NCI-H2107 treated with DMSO at 0.1 percent for 48 hours (cell line): ENCODE measurements at regions not wholly inside any gene's neighbourhood (a gene's known extent, or its start where the extent isn't known, plus 50 kb on each side); places are given as distances from the start of the nearest gene placed in this dataset.
A peak's percentile ranks its signal among the peaks of the same experiment; 100 is the strongest.

Experiments
- DNase-seq: peaks from one replicate; lab custom pipeline; 2025; ENCODE audit not compliant: unreplicated experiment; lab: John Stamatoyannopoulos, UW

DNA sequence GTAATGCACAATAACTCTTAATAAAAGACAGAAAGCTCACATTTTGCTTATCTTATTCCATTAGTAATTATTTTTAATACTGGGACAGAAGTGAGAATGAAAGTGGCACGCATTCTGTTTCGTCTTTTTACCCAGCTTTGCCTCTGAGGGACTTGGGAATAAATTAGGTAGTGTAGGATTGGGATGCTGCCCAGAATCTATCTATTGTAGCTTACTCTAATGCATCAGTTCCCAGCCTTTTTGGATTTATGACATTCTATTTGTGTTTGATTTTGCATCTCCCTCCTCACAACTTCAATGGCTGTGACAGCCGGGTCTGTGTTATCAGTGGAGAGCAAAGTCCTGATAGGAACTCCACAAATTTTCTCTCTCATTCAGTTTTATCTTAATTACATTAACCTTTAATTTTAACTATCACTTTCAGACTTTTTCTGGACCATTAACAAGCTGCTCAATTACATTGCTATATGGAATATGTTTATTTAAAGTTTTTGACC, 62.9 kb upstream of the TULP4 start:
- DNase-seq: no peak

- DNase-seq: no peak
Observed at GRCh38 chr6:158251565-158251964, 60.7 kb upstream of the TULP4 start.

DNA sequence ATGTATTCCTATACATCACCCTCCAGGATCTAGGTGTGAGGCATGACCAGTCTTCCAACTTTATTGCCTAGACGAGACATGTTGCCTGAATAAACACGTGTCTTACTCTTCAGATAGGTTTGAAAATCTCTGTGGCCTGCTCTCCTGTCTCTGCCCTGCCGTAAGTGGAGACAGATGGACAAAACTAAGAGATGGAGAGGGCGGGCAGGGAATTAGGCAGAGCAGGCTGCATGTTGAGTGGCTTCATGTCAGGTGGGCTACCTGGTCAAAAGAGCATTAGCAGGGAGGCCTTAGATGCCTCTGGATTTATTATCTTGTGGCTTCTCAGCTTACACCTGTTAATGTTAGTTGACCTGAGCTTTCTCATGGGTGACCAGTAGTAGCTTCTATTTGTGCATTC, 59.0 kb upstream of the TULP4 start:
- no peak for DNase-seq

DNA sequence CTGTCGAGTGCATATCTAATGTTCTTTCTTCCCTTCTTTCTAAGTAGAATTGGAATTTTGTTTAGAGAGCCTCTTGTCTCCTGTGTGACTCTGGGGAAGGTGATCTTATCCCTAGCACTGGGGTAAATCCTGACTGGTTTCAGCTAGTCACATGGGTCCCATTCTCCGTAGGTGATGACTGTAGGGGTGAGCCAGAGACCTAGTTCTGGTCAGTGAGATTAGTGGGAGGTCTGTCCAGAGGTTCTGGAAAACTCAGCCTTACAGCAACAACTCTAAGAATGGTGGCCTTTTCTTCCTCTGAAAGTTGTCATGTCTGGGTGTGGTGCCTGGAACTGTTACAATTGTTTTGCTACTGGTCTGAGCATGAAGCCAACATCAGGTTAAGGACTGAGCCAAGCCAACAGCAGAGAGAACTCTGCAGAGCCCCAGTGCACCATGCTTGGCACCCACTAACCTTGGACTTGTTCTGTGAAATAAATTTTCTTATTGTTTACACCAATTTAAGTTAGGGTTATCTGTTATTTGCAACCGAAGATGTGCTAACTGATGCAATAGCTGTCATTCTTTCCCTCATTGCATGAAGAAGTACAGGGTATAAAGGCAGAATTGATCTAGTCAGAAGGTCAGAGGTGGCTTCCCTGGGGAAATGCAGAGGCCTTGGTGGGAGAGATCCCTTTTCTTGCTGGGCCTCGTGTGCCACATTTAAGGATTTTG, 56.8 kb upstream of the TULP4 start:
- no peak for DNase-seq

DNA sequence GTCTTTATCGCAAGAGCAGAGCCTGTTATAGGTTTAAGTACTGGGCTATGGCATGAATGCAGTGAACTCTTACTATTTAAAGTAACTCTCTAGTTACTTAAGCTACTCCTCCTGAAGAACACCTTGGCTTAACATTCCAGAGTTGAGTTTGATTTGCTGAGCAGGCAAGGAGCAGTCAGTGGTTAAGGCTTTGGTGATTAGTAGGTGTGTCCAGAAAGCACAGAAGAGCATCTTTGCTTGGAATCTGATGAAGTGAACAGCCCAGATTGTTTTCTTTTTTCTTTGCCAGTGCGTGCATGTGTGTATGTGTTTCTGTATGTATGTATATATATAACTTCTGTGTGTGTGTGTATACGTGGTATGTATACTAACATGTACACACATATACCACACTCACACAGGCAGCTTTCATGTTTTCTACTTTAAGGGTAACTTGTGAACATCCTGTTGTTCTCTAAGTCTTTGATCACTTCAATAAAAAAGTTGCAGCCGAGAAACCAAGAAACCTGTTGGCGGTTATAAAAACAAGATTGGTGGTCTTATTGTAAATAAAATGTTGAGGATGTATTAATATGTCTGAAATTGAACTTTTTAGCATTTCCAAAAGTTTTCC, 56.2 kb upstream of the TULP4 start:
- no peak for DNase-seq

- peak; percentile 50 for DNase-seq
Observed at GRCh38 chr6:158256746-158257424, 55.4 kb upstream of the TULP4 start.

GRCh38 chr6:158257425-158257759, 54.9 kb upstream of the TULP4 start:
- DNase-seq: peak; percentile 19

- no peak for DNase-seq
Observed at GRCh38 chr6:158257781-158258180, 54.5 kb upstream of the TULP4 start.

DNA sequence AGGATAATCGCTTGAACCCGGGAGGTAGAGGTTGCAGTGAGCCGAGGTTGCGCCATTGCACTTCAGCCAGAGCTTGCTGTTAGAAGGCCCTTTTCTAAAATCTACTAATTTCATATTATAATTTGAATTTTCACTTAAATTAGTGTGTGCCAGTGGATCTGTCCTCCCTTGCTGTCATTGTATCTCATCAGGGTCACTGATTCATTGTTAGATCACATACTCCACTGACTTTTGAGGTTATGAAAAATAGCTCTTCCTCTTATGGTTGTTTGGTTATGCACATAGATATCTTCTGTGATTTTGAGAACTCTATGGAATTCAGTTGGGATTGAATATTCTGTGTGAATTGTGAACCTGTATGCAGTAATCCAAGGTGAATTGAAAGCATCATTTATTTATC, 53.1 kb upstream of the TULP4 start:
- no peak for DNase-seq

DNA sequence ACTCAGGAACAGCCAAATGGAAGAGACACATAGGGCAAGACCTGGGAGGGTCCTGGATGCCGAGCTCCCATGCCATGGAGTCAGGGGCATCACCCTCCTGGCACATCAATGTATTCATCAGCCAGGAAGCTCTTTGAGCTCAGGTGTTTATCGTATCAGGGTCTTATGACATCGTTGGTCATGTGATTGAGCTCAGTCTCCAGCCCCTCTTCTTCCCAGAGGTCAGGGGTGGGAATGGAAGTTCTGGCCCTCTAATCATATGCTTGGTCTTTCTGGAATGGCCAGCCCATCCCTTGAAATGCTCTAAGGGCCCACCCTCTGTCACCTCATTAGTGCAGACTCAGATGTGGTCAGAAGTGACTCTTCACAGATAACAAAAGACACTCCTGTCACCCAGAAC, 52.4 kb upstream of the TULP4 start:
- no peak for DNase-seq

GRCh38 chr6:158262082-158262481, 50.2 kb upstream of the TULP4 start:
- no peak for DNase-seq
